ENCODE measurements at regions not wholly inside any gene's neighbourhood (a gene's known extent, or its start where the extent isn't known, plus 50 kb on each side); places are given as distances from the start of the nearest gene placed in this dataset.
"Not testable (repeated sequence)": the region's sequence is repeated elsewhere in the genome, so short reads cannot be mapped to it uniquely, and the experiment has no call there.

GRCh38 chr3:150328654-150329040, 79.5 kb upstream of the TSC22D2 start:
- no peak for TF ChIP-seq CTCF (IDR thresholded peaks at IDR 0.05)
- no peak overlapping the region for H3K27ac Mint-ChIP-seq (ENCODE audit: unreplicated experiment)
- no peaks in the 10 kb centered on the region for H3K36me3 Mint-ChIP-seq (ENCODE audit: low read depth)
- peaks cover 19% of the 10 kb centered on the region for H3K4me1 Mint-ChIP-seq (ENCODE audit: low read depth)
- H3K27me3 Mint-ChIP-seq (ENCODE audit: low read depth): no peaks in the 10 kb centered on the region
- H3K4me3 Mint-ChIP-seq (ENCODE audit: unreplicated experiment): no peak overlapping the region
- no peaks in the 10 kb centered on the region for H3K9me3 Mint-ChIP-seq (ENCODE audit: low read depth)
- DNase-seq (ENCODE audit: low spot score): no peak

- Mint-ChIP-seq H3K4me1 (ENCODE audit: low read depth) (peaks cover 16% of the 10 kb centered on the region), H3K27me3 (ENCODE audit: low read depth) (no peaks in the 10 kb centered on the region), H3K9me3 (ENCODE audit: low read depth) (no peaks in the 10 kb centered on the region), H3K36me3 (ENCODE audit: low read depth) (no peaks in the 10 kb centered on the region), H3K27ac (ENCODE audit: unreplicated experiment) (no peak overlapping the region), H3K4me3 (ENCODE audit: unreplicated experiment) (no peak overlapping the region)
- TF ChIP-seq CTCF (IDR thresholded peaks at IDR 0.05): no peak
- DNase-seq (ENCODE audit: low spot score): no peak
Measured at GRCh38 chr3:150327678-150328653, 80.1 kb upstream of the TSC22D2 start.

- DNase-seq (ENCODE audit: low spot score): no peak
Measured at GRCh38 chr3:150324788-150325187, 83.3 kb upstream of the TSC22D2 start.

GRCh38 chr3:150324245-150324644, 83.9 kb upstream of the TSC22D2 start:
- H3K9me3 Mint-ChIP-seq (ENCODE audit: low read depth): peaks cover 3% of the 10 kb centered on the region
- no peak overlapping the region for H3K4me3 Mint-ChIP-seq (ENCODE audit: unreplicated experiment)
- H3K36me3 Mint-ChIP-seq (ENCODE audit: low read depth): no peaks in the 10 kb centered on the region
- no peak for TF ChIP-seq CTCF (IDR thresholded peaks at IDR 0.05)
- H3K27ac Mint-ChIP-seq (ENCODE audit: unreplicated experiment): no peak overlapping the region
- H3K27me3 Mint-ChIP-seq (ENCODE audit: low read depth): no peaks in the 10 kb centered on the region
- no peak for DNase-seq (ENCODE audit: low spot score)
- peaks cover 32% of the 10 kb centered on the region for H3K4me1 Mint-ChIP-seq (ENCODE audit: low read depth)

More at GRCh38 chr3:150324788-150325187, 83.3 kb upstream of the TSC22D2 start:
- Mint-ChIP-seq H3K4me3 (ENCODE audit: unreplicated experiment) (no peak overlapping the region), H3K9me3 (ENCODE audit: low read depth) (peaks cover 3% of the 10 kb centered on the region), H3K4me1 (ENCODE audit: low read depth) (peaks cover 30% of the 10 kb centered on the region), H3K27me3 (ENCODE audit: low read depth) (no peaks in the 10 kb centered on the region), H3K36me3 (ENCODE audit: low read depth) (no peaks in the 10 kb centered on the region), H3K27ac (ENCODE audit: unreplicated experiment) (no peak overlapping the region)
- no peak for TF ChIP-seq CTCF (IDR thresholded peaks at IDR 0.05)

GRCh38 chr3:150323770-150324169, 84.3 kb upstream of the TSC22D2 start:
- H3K4me3 Mint-ChIP-seq (ENCODE audit: unreplicated experiment): no peak overlapping the region
- TF ChIP-seq CTCF (IDR thresholded peaks at IDR 0.05): no peak
- H3K4me1 Mint-ChIP-seq (ENCODE audit: low read depth): peaks cover 32% of the 10 kb centered on the region
- H3K27ac Mint-ChIP-seq (ENCODE audit: unreplicated experiment): no peak overlapping the region
- no peaks in the 10 kb centered on the region for H3K27me3 Mint-ChIP-seq (ENCODE audit: low read depth)
- no peaks in the 10 kb centered on the region for H3K36me3 Mint-ChIP-seq (ENCODE audit: low read depth)
- DNase-seq (ENCODE audit: low spot score): no peak
- H3K9me3 Mint-ChIP-seq (ENCODE audit: low read depth): peaks cover 3% of the 10 kb centered on the region

- not testable (repeated sequence) for H3K27ac Mint-ChIP-seq (ENCODE audit: unreplicated experiment); H3K36me3 Mint-ChIP-seq (ENCODE audit: low read depth); H3K9me3 Mint-ChIP-seq (ENCODE audit: low read depth); H3K27me3 Mint-ChIP-seq (ENCODE audit: low read depth); H3K4me3 Mint-ChIP-seq (ENCODE audit: unreplicated experiment); DNase-seq (ENCODE audit: low spot score)
- peaks cover 28% of the 10 kb centered on the region for H3K4me1 Mint-ChIP-seq (ENCODE audit: low read depth)
Measured at GRCh38 chr3:150323091-150323490, 85.0 kb upstream of the TSC22D2 start.

GRCh38 chr3:150320971-150321370, 87.1 kb upstream of the TSC22D2 start:
- not testable (repeated sequence) for H3K36me3 Mint-ChIP-seq (ENCODE audit: low read depth); DNase-seq (ENCODE audit: low spot score); H3K9me3 Mint-ChIP-seq (ENCODE audit: low read depth); H3K4me3 Mint-ChIP-seq (ENCODE audit: unreplicated experiment); H3K27me3 Mint-ChIP-seq (ENCODE audit: low read depth)
- Mint-ChIP-seq H3K27ac (ENCODE audit: unreplicated experiment) (peak overlapping the region; percentile 20), H3K4me1 (ENCODE audit: low read depth) (peaks cover 20% of the 10 kb centered on the region)

Measured in chondrocyte (in vitro differentiated cells).